Heart right ventricle (tissue), 16 donors: ENCODE measurements at regions not wholly inside any gene's neighbourhood (a gene's known extent, or its start where the extent isn't known, plus 50 kb on each side); places are given as distances from the start of the nearest gene placed in this dataset.
"Not testable (repeated sequence)": the region's sequence is repeated elsewhere in the genome, so short reads cannot be mapped to it uniquely, and the experiment has no call there.

Experiments used
- ATAC-seq, 8 donors: fragments of 200-7000 bp; cut with Tn5 transposase; one replicate each; pipeline ENCODE4 v1.9.1; 2020; ENCODE audit warnings: mild to moderate bottlenecking in 8 of 8, moderate library complexity in 8 of 8, moderate number of reproducible peaks in 1 of 8
- DNase-seq, 2 donors: peaks; one replicate each; pipeline ENCODE4 v3.0.0-alpha.2; 2020
- H3K27ac ChIP-seq, 10 donors: fragments of 200-600 bp; sonication (generic) in 2 of 10; one replicate each; pipeline versions ENCODE4 v1.5.0 to v1.8.0; 2020 to 2022; ENCODE audit warnings: mild to moderate bottlenecking in 3 of 10
- H3K27me3 ChIP-seq, 7 donors: fragments of 200-600 bp; one replicate each; pipeline ENCODE4 v1.8.0; 2021 to 2022; ENCODE audit warnings: mild to moderate bottlenecking in 2 of 7
- H3K36me3 ChIP-seq, 9 donors: fragments of 200-600 bp; sonication (generic) in 1 of 9; one replicate each; pipeline versions ENCODE4 v1.5.0 to v1.8.0; 2020 to 2022; ENCODE audit warnings: mild to moderate bottlenecking in 2 of 9
- H3K4me1 ChIP-seq, 9 donors: fragments of 200-600 bp; sonication (generic) in 1 of 9; one replicate each; pipeline versions ENCODE4 v1.5.0 to v1.8.0; 2020 to 2022; ENCODE audit warnings: mild to moderate bottlenecking in 4 of 9
- H3K4me3 ChIP-seq, 10 donors: fragments of 200-600 bp; sonication (generic) in 2 of 10; one replicate each; pipeline versions ENCODE4 v1.5.0 to v1.8.0; 2020 to 2022; ENCODE audit warnings: mild to moderate bottlenecking in 7 of 10, moderate library complexity in 2 of 10
- H3K9me3 ChIP-seq, 11 donors: fragments of 200-600 bp in 10 of 11; sonication (generic) in 2 of 11; one replicate each; pipeline versions ENCODE4 v1.5.0 to v1.8.0; 2013 to 2022; ENCODE audit warnings: mild to moderate bottlenecking in 2 of 11, control low read depth in 1 of 11, moderate library complexity in 1 of 11
- CTCF ChIP-seq, 9 donors: fragments of 200-600 bp; sonication (generic) in 2 of 9; IDR thresholded peaks; one replicate each; pipeline versions ENCODE4 v1.5.0 to v1.8.0; 2021 to 2022; ENCODE audit warnings: antibody characterized with exemption in 9 of 9, mild to moderate bottlenecking in 5 of 9, moderate library complexity in 1 of 9
- WGBS, 2 donors: extraction: QIAGEN DNeasy Blood & Tissue Kit; methylation state at CpG; one replicate each; pipeline ENCODE4 v1.1.7; 2013; ENCODE audit warnings: inconsistent platforms in 1 of 2; 5-methylcytosine and 5-hydroxymethylcytosine counted together
- intact Hi-C, 10 donors: fragments of 100-400 bp; cut with DNase I; formaldehyde crosslinking; loops; one replicate each; pipeline versions ENCODE4 v1.11.1 to v1.14.2; 2022
- donor health status: Arrhythmogenic right ventricular cardiomyopathy.
- donor health status: ischemic (EF 13 %, LVEDD 7.1; RV severe dilation, severe dysfunction).
- donor health status: healthy with polysubstance abuse.
- donor health status: DM: no; HTN: yes; CAD: no.
- donor health status: DM: no; HTN: no; CAD: no.
- donor health status: ischemic (EF 25% LVEDD 6.9; RV normal size, moderate dysfunction).
- donor health status: ischemic (EF 25% LVEDD 5.7; RV mildly dilated, moderate dysfunction).
- donor health status: healthy.
- donor health status: DM: yes; HTN: yes; CAD: no.
- donor health status: Ischemic cardiomyopathy.
- donor health status: ischemic (EF 35%, LVEDD 5.7; RV mildly dilated, moderate dysfunction).
- donor health status: nonischemic (EF 11% LVEDD 7.7; RV severe dilation, severe dysfunction).
- donor health status: DM: yes; HTN: yes; CAD: no.
- donor health status: PGD.
- donor health status: ischemic (EF 29% LVEDD 5.4; RV normal size, mild dysfunction).
- donor health status: nonischemic (EF 23%, LVEDD 6.1; RV moderate dilation, normal function).

GRCh38 chr18:39574897-39575296 is 2009.3 kb upstream of the CELF4 start:
- ATAC-seq = no peak
- Histone ChIP-seq H3K4me1 (no peaks in the 10 kb centered on the region), H3K27ac (no peak overlapping the region), H3K4me3 (no peak overlapping the region), H3K27me3 (no peaks in the 10 kb centered on the region), H3K36me3 (no peaks in the 10 kb centered on the region), H3K9me3 (peaks cover 0 to 6% (median 0%) of the 10 kb centered on the region in 11 donors)
- WGBS, 2 donors = 64 to 82% methylated on average over 4 of the region's 4 CpGs
- no peak for DNase-seq
- intact Hi-C loops = no loop called here
- TF ChIP-seq CTCF (IDR thresholded peaks at IDR 0.05) = no peak

DNA sequence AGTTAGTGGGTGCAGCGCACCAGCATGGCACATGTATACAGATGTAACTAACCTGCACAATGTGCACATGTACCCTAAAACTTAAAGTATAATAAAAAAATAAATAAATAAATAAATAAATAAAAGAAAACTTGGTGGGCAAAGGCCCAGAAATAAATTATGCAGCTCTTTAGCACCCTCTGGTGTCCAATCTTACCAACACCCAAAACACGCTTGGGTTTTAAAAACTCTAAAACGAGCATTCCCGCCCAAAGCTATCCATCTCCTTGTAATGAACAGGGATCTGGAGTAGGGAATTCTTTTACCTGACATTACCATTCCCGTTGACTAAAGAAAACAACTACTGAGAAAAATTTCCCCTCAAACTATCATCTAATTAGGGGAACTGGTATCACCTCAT is 2005.9 kb upstream of the CELF4 start:
- intact Hi-C loops = no loop called here
- Histone ChIP-seq H3K4me3 (no peak overlapping the region), H3K27ac (no peak overlapping the region), H3K36me3 (no peaks in the 10 kb centered on the region), H3K4me1 (no peaks in the 10 kb centered on the region), H3K9me3 (peaks cover 0 to 6% (median 0%) of the 10 kb centered on the region in 11 donors), H3K27me3 (no peaks in the 10 kb centered on the region)
- DNase-seq (no peak), ATAC-seq (no peak)
- WGBS, 2 donors = 89 to 94% methylated on average over 5 of the region's 5 CpGs
- peak in 8 of 9 donors; percentile 11 to 47 (median 42) for TF ChIP-seq CTCF (IDR thresholded peaks at IDR 0.05)

GRCh38 chr18:39565551-39566230 is 2000.1 kb upstream of the CELF4 start:
- DNase-seq, H3K4me3 ChIP-seq, intact Hi-C loops, H3K4me1 ChIP-seq, H3K27ac ChIP-seq, H3K27me3 ChIP-seq, ATAC-seq, H3K9me3 ChIP-seq, H3K36me3 ChIP-seq: not testable (repeated sequence)
- WGBS, 2 donors = 86 to 93% methylated on average over 22 to 28 of the region's 32 CpGs

GRCh38 chr18:39564716-39565115 is 1999.1 kb upstream of the CELF4 start:
- ATAC-seq (no peak), DNase-seq (no peak)
- intact Hi-C loops = no loop called here
- Histone ChIP-seq H3K4me1 (peaks cover 0 to 12% (median 0%) of the 10 kb centered on the region in 9 donors), H3K27me3 (no peaks in the 10 kb centered on the region), H3K9me3 (peaks cover 0 to 5% (median 0%) of the 10 kb centered on the region in 11 donors), H3K36me3 (no peaks in the 10 kb centered on the region), H3K4me3 (no peak overlapping the region), H3K27ac (no peak overlapping the region)
- WGBS, 2 donors = 93 to 95% methylated on average over 4 of the region's 4 CpGs
- no peak for TF ChIP-seq CTCF (IDR thresholded peaks at IDR 0.05)

DNA sequence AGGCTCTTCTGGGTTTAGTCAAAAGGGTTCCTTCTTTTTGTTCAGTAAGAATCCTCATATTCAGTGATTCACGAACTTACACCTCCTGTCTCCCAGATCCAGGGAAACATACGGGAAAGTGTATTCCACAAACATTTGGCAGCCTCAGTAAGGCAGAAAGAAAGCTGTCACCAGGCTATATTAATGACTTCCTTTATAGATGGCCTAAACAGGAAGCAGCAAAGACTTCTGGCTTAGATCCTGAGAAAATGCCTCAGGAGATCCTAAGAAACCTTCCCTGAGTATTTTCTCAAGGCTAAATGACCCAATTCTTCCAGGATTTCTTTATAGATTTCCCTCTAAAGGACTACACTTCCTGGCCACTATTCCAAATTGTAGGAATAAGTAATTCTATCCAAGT is 1995.5 kb upstream of the CELF4 start:
- DNase-seq = no peak
- no peaks in the 10 kb centered on the region for H3K27me3 ChIP-seq
- WGBS, 2 donors = 37 to 54% methylated on average over 2 of the region's 2 CpGs
- H3K9me3 ChIP-seq = peaks cover 0 to 5% (median 0%) of the 10 kb centered on the region in 11 donors
- TF ChIP-seq CTCF (IDR thresholded peaks at IDR 0.05) = no peak
- ATAC-seq = peak in 2 of 8 donors; percentile 28 to 37
- H3K36me3 ChIP-seq = no peaks in the 10 kb centered on the region
- no peak overlapping the region for H3K4me3 ChIP-seq
- peaks cover 0 to 12% (median 0%) of the 10 kb centered on the region in 9 donors for H3K4me1 ChIP-seq
- intact Hi-C loops = no loop called here
- no peak overlapping the region for H3K27ac ChIP-seq
